PC-3 (cell line): ENCODE measurements at regions not wholly inside any gene's neighbourhood (a gene's known extent, or its start where the extent isn't known, plus 50 kb on each side); places are given as distances from the start of the nearest gene placed in this dataset.

ENCODE experiments used
- ATAC-seq: fragments of 200-7000 bp; cut with Tn5 transposase; 2 replicates; pipeline ENCODE4 v1.9.1; 2020; ENCODE audit warnings: mild to moderate bottlenecking, moderate library complexity
- BruUV-seq: library from RNA; stranded (reverse); fragments of 400-500 nt; replicated peaks from 2 replicates; lab custom pipeline; 2021; lab: Mats Ljungman, UMichigan
- CTCF ChIA-PET: fragments of 300-600 bp; sonication (Branson Sonifier 250); formaldehyde crosslinking; loops from one replicate; lab custom pipeline; 2022; ENCODE audit warnings: antibody characterized with exemption; lab: Charles Lee
- POLR2A ChIA-PET: fragments of 300-600 bp; sonication (Branson Sonifier 250); formaldehyde crosslinking; loops from one replicate; lab custom pipeline; 2022; ENCODE audit warnings: antibody characterized with exemption; ENCODE audit not compliant: unreplicated experiment; lab: Charles Lee
- DNase-seq: peaks from one replicate; pipeline ENCODE4 v3.0.0-alpha.2; 2015
- H2AFZ ChIP-seq: fragments of 300-600 bp; sonication (generic); 2 replicates; pipeline ENCODE4 v1.6.0; 2016; ENCODE audit warnings: antibody characterized with exemption, low read length
- H3F3A ChIP-seq: fragments of 300-600 bp; sonication (generic); one replicate; pipeline ENCODE4 v1.6.0; 2017; ENCODE audit warnings: antibody characterized with exemption, low read length, control low read depth, mild to moderate bottlenecking; ENCODE audit not compliant: unreplicated experiment
- H3K27ac ChIP-seq: fragments of 300-600 bp; sonication (generic); 2 replicates; pipeline ENCODE4 v1.5.1; 2016; ENCODE audit warnings: mild to moderate bottlenecking, low read length
- H3K27me3 ChIP-seq: fragments of 300-600 bp; sonication (generic); 2 replicates; pipeline ENCODE4 v1.6.1; 2016; ENCODE audit warnings: low read length, mixed read lengths
- H3K36me3 ChIP-seq: fragments of 300-600 bp; sonication (generic); 2 replicates; pipeline ENCODE4 v1.6.1; 2016; ENCODE audit warnings: low read depth, mixed run types, low read length, mixed read lengths
- H3K4me1 ChIP-seq: fragments of 300-600 bp; sonication (generic); 2 replicates; pipeline ENCODE4 v1.5.1; 2016; ENCODE audit warnings: low read length; ENCODE audit not compliant: insufficient read depth
- H3K4me2 ChIP-seq: fragments of 300-600 bp; sonication (generic); 2 replicates; pipeline ENCODE4 v1.6.0; 2016; ENCODE audit warnings: low read length
- H3K4me3 ChIP-seq: fragments of 300-600 bp; sonication (generic); 2 replicates; pipeline ENCODE4 v1.5.1; 2016; ENCODE audit warnings: mild to moderate bottlenecking, low read length, mixed read lengths
- H3K79me2 ChIP-seq: fragments of 300-600 bp; sonication (generic); 2 replicates; pipeline ENCODE4 v1.6.1; 2017; ENCODE audit warnings: low read length, mixed read lengths
- H3K9ac ChIP-seq: fragments of 300-600 bp; sonication (generic); 2 replicates; pipeline ENCODE4 v1.6.0; 2016; ENCODE audit warnings: mild to moderate bottlenecking, low read length
- H3K9me2 ChIP-seq: fragments of 300-600 bp; sonication (generic); replicated peaks from 2 replicates; pipeline ENCODE4 v1.6.1; 2016; ENCODE audit warnings: mixed run types, low read length, mixed read lengths
- H3K9me3 ChIP-seq: fragments of 300-600 bp; sonication (generic); 2 replicates; pipeline ENCODE4 v1.6.1; 2016; ENCODE audit warnings: low read length, mixed read lengths
- H4K20me1 ChIP-seq: fragments of 300-600 bp; sonication (generic); 2 replicates; pipeline ENCODE4 v1.6.1; 2016; ENCODE audit warnings: low read length, mixed read lengths
- CTCF ChIP-seq: fragments of 300-600 bp; sonication (generic); conservative IDR thresholded peaks from 2 replicates; pipeline ENCODE4 v1.5.1; 2017; ENCODE audit warnings: antibody characterized with exemption, low read depth, mild to moderate bottlenecking, low read length
- EZH2 ChIP-seq: fragments of 300-600 bp; sonication (generic); IDR thresholded peaks from one replicate; pipeline ENCODE4 v1.6.1; 2017; ENCODE audit warnings: antibody characterized with exemption, mild to moderate bottlenecking, low read length; ENCODE audit not compliant: unreplicated experiment
- EZH2phosphoT487 ChIP-seq: fragments of 300-600 bp; sonication (generic); IDR thresholded peaks from 2 replicates; pipeline ENCODE4 v1.6.1; 2018; ENCODE audit warnings: mild to moderate bottlenecking, antibody characterized with exemption, low read length, borderline replicate concordance
- intact Hi-C: fragments of 100-400 bp; cut with micrococcal nuclease; formaldehyde crosslinking; loops from 2 replicates; pipeline ENCODE4 v1.9.0; 2023

DNA sequence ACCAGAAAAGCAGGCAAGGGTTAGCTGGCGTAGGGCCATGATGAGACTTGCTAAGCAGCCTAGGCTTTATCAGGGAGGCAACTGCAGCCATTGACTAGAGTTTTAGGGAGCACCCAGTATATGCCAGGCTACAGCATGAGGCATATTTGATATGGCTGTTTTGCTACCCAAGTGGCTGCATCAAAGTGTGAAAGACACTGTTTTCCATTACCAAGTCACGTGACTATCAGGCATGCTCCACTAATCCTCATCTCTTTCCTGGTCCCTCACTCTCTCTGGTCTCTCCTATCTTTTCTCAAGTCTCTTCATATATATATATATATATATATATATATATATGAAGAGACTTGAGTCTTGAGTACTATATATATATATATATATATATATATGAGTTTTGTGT lies 206.7 kb upstream of the POU3F1 start:
- intact Hi-C loops: no loop called here

DNA sequence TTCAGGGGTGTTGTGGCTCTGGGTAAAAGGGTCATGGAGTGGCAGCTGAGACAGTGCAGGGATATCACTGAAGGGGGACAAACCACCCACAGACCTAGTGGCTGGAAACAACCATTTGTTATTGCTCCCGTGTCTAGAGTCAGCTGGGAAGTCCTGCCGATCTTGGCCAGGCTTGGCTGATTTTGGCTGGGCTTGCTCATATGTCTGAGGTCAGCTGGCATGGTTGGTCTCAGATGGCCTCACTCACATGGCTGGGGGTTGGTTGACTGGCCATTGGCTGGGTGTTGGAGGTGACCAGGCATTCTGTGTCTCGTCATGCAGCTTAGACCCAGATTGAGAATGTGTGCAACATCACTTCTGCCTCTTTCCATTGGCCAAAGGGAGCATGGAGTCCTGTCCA lies 203.8 kb upstream of the POU3F1 start:
- BruUV-seq: no TSS peak
- ChIA-PET CTCF (no interaction called here), POLR2A (no interaction called here)
- no peak for TF ChIP-seq EZH2phosphoT487
- TF ChIP-seq CTCF: no peak
- TF ChIP-seq EZH2: no peak
- Histone ChIP-seq H3F3A (no peaks in the 10 kb centered on the region), H2AFZ (no peak overlapping the region), H3K4me1 (peaks cover 9% of the 10 kb centered on the region), H3K27me3 (peaks cover 37% of the 10 kb centered on the region), H4K20me1 (no peaks in the 10 kb centered on the region), H3K36me3 (no peaks in the 10 kb centered on the region), H3K79me2 (no peaks in the 10 kb centered on the region), H3K9ac (no peak overlapping the region), H3K9me2 (no peaks in the 10 kb centered on the region), H3K9me3 (no peaks in the 10 kb centered on the region), H3K4me3 (no peak overlapping the region), H3K27ac (no peak overlapping the region), H3K4me2 (no peak overlapping the region)
- ATAC-seq (no peak), DNase-seq (no peak)
- intact Hi-C loops: no loop called here

More for the DNA sequence above, 206.7 kb upstream of the POU3F1 start:
- H3F3A ChIP-seq: no peaks in the 10 kb centered on the region
- H3K4me1 ChIP-seq: no peaks in the 10 kb centered on the region
- H3K27ac ChIP-seq: no peak overlapping the region
- H3K9me2 ChIP-seq: no peaks in the 10 kb centered on the region
- H3K79me2 ChIP-seq: no peaks in the 10 kb centered on the region
- no peaks in the 10 kb centered on the region for H3K36me3 ChIP-seq
- no peak overlapping the region for H3K4me2 ChIP-seq
- no TSS peak for BruUV-seq
- peaks cover 43% of the 10 kb centered on the region for H3K27me3 ChIP-seq
- no peaks in the 10 kb centered on the region for H4K20me1 ChIP-seq
- no peak overlapping the region for H2AFZ ChIP-seq
- ChIA-PET POLR2A (no interaction called here), CTCF (no interaction called here)
- ATAC-seq (no peak), DNase-seq (no peak)
- no peak overlapping the region for H3K4me3 ChIP-seq
- H3K9me3 ChIP-seq: no peaks in the 10 kb centered on the region
- TF ChIP-seq EZH2 (no peak), CTCF (no peak), EZH2phosphoT487 (no peak)
- no peak overlapping the region for H3K9ac ChIP-seq

DNA sequence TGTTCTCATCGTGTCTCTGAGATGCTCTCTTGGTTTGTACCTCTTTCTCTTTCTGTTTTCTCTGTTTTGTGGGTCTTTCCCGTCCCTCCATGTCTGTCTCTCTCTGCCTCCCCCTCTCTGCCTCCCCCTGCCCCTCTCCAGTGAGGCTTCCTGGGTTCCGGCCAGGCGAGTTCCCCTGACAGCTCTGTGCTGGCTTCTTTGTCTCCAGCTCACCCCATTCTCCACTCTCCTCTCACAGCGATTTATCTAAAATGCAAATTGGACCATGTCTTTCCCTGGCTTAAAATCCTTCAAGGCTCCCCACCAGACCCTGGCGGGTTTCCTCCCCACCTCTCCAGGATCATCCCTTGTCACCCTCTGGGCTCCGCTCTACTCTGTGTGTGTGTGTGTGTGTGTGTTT lies 202.4 kb upstream of the POU3F1 start:
- Histone ChIP-seq H3F3A (no peaks in the 10 kb centered on the region), H3K27ac (no peak overlapping the region), H3K36me3 (no peaks in the 10 kb centered on the region), H3K4me3 (no peak overlapping the region), H3K9me3 (no peaks in the 10 kb centered on the region), H3K4me2 (no peak overlapping the region), H3K9me2 (no peaks in the 10 kb centered on the region), H3K4me1 (peaks cover 9% of the 10 kb centered on the region), H3K27me3 (peaks cover 34% of the 10 kb centered on the region), H2AFZ (no peak overlapping the region), H3K79me2 (no peaks in the 10 kb centered on the region), H3K9ac (no peak overlapping the region), H4K20me1 (no peaks in the 10 kb centered on the region)
- TF ChIP-seq EZH2phosphoT487 (no peak), EZH2 (no peak), CTCF (no peak)
- intact Hi-C loops: no loop called here
- no TSS peak for BruUV-seq
- DNase-seq: no peak
- no peak for ATAC-seq
- POLR2A ChIA-PET: no interaction called here
- CTCF ChIA-PET: no interaction called here
